Hypothalamus (tissue), 51 donors: ENCODE measurements at regions not wholly inside any gene's neighbourhood (a gene's known extent, or its start where the extent isn't known, plus 50 kb on each side); places are given as distances from the start of the nearest gene placed in this dataset.

Source experiments
- DNase-seq, 51 donors: peaks; one replicate each; lab custom pipeline; 2025; lab: John Stamatoyannopoulos, UW

DNA sequence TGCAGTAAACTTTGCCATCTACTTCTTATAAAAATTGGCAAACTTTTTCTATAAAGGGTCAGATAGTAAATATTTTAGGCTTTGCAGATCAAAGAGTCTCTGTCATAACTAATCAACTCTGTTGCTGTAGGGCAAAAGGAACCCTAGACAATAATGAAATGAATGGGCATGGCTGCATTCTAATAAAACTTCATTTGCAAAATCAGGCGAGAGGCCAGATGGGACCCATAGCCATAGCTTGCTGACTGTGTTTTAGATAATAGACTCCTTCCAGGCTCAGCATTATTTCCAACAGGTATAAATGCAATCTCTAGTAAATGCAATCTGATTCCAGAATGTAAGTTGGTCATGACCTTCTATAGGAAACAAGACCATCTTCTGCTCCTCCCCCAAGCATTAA is 490.7 kb downstream of the TOX3 start:
- no peak for DNase-seq

DNA sequence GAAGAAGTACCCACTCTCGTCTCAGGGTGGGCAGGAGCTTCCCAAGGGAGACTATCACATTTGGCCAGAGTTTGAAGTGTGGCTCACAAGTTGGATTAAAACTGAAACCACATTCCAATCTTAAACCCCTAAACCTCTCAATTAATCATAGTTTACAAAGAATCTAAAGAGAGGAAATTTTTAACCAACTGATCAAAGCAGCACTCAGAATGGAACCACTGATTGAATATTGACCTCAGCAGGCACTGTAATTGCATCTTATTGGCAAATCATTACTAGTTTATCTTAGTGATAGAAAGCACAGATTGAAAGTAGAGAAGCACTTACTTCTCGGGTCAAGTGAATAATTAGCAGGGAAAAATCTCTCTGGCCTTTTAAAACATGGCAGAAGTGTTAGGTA is 491.6 kb downstream of the TOX3 start:
- no peak for DNase-seq

DNA sequence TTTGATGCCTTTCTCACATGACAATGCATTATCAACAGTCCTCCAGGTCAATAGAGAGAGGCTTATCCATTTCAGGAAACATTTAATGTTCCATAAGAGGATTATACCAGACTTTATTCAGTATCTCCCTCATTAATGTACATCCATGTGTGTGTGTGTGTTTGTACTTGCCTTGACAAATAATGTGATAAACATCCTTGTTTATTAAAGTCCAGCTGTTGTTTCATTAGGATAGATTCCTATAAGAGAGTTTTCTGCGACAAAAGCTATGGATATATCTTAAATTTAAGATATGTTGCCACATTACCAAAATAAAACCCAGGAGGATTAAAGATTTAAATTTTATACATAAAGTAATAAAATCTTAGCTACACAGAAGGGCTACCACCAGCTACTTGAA is 492.6 kb downstream of the TOX3 start:
- DNase-seq: no peak

DNA sequence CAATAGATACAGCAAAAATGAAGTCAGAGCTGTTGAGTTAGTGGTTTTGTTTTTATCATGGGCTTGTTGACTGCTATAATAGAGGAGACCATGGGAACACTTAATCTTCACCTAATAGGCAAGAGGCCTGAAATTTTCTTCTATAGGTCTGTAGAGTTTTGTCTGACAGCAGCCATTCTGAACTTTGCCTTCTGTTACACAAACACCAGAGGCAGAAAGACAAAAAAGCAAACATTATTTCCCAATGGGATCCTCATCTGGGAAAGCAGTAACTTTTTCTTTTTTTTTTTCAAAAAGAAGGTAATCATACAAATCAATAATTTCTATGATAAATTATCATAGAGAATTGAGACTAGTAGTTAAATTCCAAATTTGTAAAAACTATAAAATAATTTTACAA is 494.1 kb downstream of the TOX3 start:
- no peak for DNase-seq

DNA sequence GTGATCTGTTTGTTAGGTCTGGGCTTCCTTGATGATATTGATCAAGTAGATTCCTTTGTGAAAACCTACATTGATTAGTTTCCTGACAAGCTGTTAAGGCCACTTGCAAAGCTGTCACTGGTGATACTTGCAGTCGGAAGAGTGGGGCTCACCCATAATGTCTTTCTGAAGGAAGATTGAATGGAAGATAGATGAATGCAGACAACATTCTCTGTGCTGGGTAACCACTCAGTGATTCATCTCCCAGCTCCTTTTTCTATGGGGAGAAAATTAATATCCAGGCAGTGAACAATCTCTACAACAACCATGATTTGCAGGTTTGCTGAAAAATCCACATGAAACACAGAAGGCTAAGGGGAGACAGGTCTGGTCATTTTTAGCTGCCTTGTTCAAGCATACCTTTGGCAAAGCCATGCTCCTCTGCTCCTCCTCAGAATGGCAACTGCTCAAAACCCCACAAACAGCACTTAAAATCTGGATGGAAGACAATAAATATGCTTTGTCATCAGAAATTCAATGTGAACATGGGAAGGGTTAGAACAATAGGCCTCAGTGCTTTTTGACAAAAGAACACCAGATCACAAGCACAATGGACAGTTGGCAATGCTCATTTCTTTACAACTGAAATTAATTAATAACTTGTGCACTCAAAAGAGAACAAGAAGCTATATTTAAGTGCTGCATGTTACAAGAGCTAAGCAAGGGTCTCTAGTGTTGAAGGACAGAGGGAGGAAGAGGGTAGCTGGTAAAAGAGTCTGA is 495.4 kb downstream of the TOX3 start:
- peak in 4 of 51 donors; percentile 5 to 62 (median 24) for DNase-seq

DNA sequence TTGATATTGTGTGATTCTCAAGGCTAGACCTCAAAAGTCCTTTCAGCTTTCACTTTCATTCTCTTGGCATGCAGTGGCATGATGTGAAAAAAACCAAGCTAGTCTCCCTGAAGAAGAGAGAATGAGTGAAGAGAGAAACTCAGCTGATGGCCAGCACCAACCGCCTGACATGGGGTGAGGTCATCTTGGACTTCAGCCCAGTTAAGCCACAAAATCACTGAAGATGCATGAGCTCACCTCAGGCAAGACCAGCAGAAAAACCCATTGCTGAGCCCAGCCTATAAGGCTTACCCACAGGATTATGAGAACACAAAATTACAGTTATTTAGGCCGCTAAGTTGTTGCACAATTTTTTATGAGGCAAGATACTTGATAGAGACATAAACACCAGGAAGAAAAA is 496.5 kb downstream of the TOX3 start:
- DNase-seq: no peak

DNA sequence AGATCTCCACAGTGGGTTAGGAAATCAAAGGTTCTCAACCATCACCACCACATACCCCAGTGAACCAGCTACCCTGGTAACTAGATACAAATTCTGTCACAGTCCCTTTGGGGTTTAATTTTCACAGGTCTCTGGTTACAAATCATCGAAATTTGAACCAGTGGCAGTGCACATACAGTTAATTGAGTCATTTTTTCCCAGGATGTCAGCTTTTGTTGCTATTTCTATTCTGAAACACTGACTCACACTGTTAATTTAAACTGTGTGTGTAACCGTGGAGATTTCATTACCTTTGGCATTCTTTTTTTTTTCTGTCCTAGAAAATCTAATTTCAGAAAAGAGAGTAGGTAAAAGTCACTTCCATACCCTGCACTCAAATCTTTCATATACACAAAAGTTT is 511.5 kb downstream of the TOX3 start:
- DNase-seq: peak in 1 of 51 donors; percentile 13

DNA sequence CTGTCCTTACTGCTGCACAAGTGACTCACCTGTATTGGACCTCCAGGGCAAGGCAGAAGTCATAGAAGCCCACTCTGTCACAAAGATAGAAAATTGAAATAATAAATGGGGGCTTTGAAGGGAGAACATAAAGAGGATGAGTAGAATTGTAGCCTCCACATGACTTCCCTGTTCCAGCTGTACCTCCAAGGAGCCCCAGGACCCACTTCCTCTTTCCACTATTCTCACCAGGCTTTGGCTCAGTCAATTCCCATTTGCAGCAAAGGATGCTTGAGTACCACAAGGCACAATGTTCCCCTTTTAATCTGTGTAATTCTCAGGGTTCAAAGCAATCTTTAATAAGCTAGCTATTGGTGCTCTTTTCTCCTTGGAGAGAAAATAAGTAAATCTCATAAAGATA is 512.1 kb downstream of the TOX3 start:
- DNase-seq: no peak

DNA sequence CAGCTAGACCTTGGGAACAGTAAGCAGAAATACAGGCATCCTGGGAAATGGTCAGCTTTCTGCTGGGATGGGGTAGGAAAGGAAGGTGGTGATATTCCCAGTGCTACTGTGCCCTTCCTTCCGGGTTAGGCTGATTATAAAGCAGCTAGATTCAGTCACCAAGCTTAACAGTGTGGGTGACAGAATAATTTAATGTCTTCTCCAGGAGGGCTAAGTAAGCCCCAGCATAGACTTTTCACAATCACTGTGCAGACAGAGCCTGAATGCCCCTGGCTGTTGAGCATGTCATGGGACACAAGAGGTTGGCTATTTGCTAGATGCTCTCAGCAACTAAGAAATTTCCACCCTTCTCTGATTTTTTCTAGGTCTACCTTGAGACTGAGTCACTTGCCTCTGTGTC is 513.0 kb downstream of the TOX3 start:
- DNase-seq: no peak

DNA sequence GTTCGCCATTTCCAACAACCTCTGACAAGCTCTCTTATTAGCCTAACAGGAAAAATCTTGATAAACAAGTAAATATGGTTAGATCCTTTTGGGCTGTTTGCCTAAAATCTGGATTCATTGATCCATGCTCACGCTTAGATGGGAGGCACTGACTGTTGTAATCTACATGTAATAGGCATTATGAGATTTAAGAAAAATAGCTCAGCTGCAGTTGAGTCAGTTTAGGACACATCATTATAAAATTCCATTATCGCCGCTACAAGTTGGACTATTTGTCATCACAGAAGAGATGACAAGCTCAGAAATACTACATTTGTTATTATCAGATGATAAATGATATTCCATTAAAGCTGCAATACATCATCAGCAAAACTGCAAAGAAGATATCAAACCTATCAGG is 524.0 kb downstream of the TOX3 start:
- no peak for DNase-seq

DNA sequence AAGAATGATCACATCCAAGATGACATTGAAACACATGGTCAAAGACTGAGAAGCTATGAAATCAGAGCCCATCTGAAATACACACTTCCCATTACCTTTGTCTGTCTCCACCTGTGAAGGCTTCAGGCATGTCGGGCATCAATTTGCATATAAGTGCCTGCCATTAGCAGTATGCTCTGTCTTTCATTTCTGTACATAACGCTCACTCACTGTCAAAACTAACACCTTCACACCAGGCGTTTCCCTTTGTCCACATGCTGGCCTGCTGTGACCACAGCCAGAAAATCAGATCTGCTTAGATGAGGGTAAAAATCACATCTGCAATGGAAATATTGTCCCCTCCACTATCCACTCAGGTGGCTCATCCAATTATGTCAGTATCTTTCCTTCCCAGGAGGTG is 524.8 kb downstream of the TOX3 start:
- DNase-seq: no peak

DNA sequence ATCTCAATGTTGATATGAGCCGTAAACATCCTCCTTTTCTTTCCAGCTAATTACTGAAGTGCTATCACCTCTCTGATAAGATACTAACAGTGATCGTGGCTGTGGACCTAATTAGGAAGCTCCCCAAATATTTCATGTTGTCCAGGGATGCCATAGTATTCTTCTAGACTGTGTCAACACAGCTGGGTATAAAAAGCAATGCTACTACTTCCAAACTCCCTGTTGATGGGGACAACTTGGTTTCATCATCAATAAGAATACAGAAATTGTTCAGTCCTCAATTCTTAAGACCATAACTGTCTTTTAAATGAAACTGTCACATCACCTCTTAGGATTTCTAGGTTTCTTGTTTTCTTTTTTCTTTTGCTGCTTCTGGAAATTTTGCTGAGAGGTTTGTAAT is 530.6 kb downstream of the TOX3 start:
- DNase-seq: no peak

DNA sequence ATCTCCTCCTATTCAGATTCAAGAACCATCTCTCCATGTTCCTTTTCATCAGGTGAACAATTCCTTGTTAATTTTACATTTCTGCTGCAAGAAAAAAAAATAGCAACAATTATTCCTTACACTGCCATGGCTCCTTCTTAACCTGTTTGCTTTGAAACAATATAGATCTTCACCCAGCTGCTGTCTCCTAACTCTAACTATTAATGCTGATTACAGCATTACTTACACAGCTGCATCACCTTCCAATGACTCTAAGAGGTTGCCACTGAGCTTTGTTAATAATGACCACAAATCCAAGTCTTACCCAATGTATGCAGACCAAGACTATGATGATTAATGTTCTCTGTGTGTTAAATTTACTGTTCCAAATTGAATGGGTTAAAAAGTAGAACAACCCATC is 541.4 kb downstream of the TOX3 start:
- DNase-seq: no peak

DNA sequence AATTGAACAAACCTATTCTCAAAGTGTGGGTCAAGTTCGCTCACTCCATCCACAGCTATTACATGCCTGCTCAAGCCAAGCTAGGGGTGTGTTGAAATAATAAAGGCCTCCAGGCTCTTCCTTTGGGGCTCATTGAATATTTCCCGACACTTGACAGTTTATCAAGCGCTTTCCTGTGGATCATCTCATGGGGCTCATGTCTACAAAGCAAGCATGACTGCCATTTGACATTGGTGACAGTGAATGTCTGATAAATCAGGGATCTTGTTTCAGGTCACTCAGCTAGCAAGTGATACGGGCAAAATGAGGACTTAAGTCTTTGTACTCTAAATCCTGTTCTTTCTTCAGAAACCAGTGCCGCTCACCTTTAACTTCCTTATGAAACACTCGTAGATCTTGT is 542.6 kb downstream of the TOX3 start:
- DNase-seq: no peak

DNA sequence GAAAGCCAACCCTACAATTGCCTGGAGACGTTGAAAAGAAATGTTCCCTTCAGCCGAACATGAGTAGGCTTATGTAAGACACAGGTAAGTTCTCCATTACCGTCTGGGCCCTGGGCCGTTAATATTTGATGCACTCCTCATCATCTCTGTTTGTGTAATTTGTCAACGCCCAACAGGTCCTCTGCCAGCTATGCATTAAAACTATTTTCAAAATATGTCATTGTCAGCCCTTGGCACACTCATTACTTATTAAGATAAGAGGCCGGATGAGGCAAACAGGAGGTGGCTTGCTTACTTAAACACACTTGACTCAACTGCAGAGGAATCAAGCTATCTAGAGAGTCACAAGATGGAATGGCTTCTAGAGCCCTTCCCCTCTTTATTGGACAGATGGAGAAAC is 544.9 kb downstream of the TOX3 start:
- DNase-seq: no peak

DNA sequence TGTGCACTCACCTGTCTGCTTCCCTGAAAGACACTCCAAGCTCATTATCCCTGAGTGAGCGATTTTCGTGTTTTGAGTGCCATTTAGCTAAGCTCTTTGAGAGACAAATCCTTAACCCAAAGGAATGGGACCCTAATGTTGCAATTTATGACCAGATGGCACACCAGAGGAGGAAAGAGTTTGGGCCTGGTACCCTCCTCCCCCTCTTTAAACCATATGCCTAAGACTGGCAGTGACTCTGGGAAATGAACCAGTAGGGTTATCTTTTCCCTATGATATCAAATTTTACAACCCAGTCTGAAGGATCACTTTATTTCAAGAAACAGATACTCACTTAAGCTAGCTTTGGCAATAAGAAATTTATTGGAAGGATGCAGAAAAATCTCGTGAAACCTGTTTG is 550.4 kb downstream of the TOX3 start:
- DNase-seq: no peak

DNA sequence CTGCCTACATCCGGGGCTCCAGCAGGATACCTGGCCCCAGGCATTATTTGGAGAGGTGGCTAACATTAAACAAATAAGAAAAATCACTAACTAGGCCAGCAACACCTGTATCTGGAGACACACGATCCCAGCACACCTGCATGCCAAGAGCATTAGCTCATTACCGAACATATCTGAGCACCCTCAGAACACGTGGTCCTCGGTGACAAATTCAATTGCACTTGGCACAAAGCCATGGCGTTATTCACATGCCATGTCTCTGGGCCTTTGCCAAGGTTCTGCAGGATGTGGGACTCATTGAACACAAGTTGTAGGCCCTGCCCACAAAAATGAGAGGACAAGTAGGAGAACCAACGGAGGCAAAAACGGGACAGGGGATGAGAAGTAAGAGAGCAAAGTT is 552.3 kb downstream of the TOX3 start:
- no peak for DNase-seq

DNA sequence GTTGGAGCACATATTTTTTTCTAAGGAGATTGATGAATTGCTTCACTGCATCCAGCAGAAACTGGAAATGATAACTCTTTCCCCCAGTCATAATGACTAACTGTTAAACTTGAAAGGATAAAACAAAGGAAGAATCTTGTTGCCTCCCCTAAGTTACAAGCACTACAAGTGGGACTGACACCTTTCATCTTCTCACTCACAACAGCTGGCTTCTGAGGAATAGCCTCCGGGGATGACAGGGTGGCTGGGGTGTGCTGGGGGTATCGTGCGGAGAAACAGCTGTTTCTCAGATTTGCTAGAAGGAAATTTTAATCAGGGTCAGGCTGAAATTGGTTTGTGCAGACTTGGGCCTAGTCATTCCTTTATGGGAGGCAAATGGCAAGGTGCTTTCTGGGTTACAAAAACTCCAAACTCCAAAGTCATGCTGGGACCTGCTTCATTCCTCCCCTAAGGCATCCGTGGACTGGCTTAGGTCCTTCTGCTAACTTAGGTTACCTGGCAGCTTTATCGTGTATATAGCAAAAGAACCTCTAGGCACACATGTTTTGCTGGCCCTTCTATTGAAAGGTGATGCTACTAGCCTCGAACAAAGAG is 557.2 kb downstream of the TOX3 start:
- DNase-seq: no peak

DNA sequence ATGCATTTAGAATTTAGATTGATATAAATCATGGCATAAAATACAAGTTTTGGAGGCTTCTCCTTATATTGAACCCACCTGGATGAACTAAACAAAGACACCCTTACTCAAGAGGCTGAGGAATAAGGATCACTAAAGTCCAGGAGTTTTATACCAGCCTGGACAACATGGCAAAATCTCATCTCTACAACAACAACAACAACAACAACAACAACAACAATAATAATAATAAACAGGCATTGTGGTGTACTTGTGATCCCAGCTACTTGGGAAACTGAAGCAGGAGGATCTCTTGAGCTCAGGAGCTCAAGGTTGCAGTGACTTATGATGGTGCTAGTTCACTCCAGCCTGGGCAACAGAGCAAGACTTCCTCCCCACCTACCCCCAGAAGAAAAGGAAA is 558.0 kb downstream of the TOX3 start:
- no peak for DNase-seq

DNA sequence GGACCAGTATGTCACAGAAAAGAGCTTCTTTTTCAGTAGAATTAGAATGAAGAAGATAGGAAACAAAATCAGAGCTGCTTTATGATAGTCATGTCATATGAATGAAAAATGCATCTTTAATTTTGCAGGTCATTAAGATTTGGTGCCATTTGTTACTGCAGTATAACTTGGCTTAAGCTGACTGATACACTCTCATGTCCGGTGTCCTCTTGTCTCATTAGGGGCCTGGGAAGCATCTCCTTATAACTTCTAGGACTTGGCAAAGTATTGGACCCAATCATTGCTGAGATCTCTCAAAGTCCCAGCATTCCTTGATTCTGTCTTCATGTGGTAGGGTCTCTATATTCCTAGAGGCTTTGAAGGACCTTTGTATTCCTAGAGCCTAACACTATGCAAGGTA is 559.4 kb downstream of the TOX3 start:
- no peak for DNase-seq

DNA sequence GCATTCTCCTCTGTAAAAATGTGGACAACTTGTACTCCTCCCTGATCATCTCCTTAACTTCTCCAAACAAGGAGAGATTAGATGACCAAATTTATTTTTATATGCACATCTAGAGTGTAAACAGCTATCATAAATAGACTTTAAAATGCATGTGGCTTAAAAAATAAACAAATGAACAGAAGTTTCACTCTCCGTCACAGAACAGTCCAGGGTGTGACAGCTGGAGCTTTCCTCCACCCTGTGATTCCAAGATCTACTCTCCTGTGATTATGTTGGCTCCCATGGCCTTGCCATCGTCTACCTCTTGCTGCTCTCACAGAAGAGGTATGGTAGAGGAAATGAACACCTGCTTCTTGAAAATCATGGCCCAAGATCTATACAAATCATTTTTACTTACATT is 560.2 kb downstream of the TOX3 start:
- no peak for DNase-seq

DNA sequence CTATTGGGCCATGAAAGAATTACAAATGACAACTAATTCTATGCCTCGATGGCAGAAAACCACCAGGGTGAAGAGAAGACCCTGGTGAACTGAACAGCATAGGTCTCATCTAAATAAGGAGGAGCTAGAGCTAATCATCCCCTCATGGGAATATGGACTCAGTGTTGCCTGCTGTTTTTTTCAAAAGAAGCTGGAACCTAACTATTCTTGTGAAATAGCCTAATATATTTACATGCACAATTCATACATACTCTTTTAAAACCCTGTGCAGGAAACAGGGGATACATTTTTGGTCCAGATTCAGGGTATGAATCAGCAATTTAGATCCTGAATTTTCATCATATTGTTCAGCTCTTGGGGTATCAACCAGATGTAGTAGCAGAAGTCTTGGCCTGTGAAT is 560.6 kb downstream of the TOX3 start:
- DNase-seq: no peak

DNA sequence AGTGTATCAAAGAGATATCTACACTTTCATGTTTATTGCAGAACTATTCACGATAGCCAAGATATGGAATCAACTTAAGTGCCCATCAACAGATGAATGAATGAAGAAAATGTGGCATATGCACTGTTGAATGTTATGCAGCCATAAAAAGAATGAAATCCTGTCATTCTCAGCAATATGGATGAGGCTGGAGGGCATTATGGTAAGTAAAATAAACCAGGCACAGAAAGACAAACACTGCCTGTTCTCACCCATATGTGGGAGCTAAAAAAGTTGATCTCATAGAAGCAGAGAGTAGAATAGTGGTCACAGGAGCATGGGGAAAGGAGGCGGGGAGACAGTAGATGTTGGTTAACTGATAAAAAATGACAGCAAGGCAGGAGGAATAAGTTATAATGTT is 561.8 kb downstream of the TOX3 start:
- DNase-seq: no peak
